ENCODE measurements at regions not wholly inside any gene's neighbourhood (a gene's known extent, or its start where the extent isn't known, plus 50 kb on each side); places are given as distances from the start of the nearest gene placed in this dataset.

DNA sequence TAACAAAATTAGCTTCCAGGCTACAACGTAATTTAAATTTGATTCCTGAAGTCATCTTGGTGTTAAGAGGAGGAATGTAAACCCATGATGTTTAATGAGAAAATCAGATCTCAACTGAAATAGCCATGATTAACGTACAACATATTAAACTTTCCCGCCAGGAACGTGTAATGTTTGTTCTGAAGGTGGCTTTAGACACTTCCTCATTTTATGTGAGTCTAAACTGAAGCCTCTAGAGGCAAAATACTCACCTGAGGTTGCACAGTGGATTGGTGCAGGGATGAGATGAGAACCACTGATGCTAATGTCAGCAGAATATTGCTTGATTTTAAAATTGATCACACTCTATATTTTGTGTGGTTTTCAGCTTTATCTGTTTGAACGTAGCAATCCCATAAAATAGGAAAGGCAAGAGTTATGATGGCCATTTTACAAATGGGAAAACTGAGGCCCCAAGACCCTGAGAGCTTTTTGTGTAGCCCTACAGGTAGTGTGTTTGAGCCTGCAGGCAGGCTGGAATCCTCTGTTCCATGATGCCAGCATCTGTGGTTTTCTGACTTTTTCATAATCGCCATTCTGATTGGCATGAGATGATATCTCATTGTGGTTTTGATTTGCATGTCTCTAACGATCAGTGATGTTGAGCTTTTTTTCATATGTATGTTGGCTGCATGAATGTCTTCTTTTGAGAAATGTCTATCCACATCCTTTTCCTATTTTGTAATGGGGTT, 243.7 kb upstream of the BMPER start:
- Histone ChIP-seq H3K27me3 (ENCODE audit: control insufficient read depth, insufficient read depth, low read length) (no peaks in the 10 kb centered on the region), H3K9ac (ENCODE audit: low read length) (no peak overlapping the region), H3K27ac (ENCODE audit: low read depth, low read length) (no peak overlapping the region), H3K4me1 (ENCODE audit: control insufficient read depth, insufficient read depth, low read length) (no peaks in the 10 kb centered on the region), H3K4me3 (ENCODE audit: low read length) (no peak overlapping the region), H3K36me3 (ENCODE audit: control insufficient read depth, insufficient read depth, low read length) (no peaks in the 10 kb centered on the region)

GRCh38 chr7:33666531-33666930, 238.8 kb upstream of the BMPER start:
- Histone ChIP-seq H3K27ac (ENCODE audit: low read depth, low read length) (no peak overlapping the region), H3K9ac (ENCODE audit: low read length) (no peak overlapping the region), H3K36me3 (ENCODE audit: control insufficient read depth, insufficient read depth, low read length) (no peaks in the 10 kb centered on the region), H3K27me3 (ENCODE audit: control insufficient read depth, insufficient read depth, low read length) (no peaks in the 10 kb centered on the region), H3K4me1 (ENCODE audit: control insufficient read depth, insufficient read depth, low read length) (no peaks in the 10 kb centered on the region), H3K4me3 (ENCODE audit: low read length) (no peak overlapping the region)

GRCh38 chr7:33667196-33667595, 238.1 kb upstream of the BMPER start:
- Histone ChIP-seq H3K27me3 (ENCODE audit: control insufficient read depth, insufficient read depth, low read length) (no peaks in the 10 kb centered on the region), H3K4me1 (ENCODE audit: control insufficient read depth, insufficient read depth, low read length) (no peaks in the 10 kb centered on the region), H3K27ac (ENCODE audit: low read depth, low read length) (no peak overlapping the region), H3K36me3 (ENCODE audit: control insufficient read depth, insufficient read depth, low read length) (no peaks in the 10 kb centered on the region), H3K9ac (ENCODE audit: low read length) (no peak overlapping the region), H3K4me3 (ENCODE audit: low read length) (no peak overlapping the region)

DNA sequence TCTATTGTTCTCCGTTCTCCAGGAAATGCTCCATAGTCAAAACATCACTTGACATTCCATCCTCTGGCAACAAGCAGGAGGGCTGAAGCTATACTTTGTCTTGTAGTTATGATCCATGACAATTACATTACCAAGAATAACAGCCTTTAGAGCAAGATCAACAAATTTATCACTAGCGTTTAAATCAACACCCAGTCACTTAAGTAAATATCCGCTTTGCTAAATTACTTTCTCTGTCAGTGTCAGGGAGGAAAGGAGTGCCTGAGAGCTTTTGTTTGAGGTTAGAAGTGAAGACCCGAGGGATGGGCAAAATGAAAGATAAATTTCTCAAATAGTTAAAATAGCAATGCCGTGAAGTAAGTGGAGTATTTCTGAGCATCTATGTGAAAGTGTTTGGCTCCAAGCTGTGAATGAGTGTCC, 236.1 kb upstream of the BMPER start:
- H3K27me3 ChIP-seq (ENCODE audit: control insufficient read depth, insufficient read depth, low read length) = no peaks in the 10 kb centered on the region
- H3K4me3 ChIP-seq (ENCODE audit: low read length) = no peak overlapping the region
- no peak overlapping the region for H3K27ac ChIP-seq (ENCODE audit: low read depth, low read length)
- H3K36me3 ChIP-seq (ENCODE audit: control insufficient read depth, insufficient read depth, low read length) = no peaks in the 10 kb centered on the region
- no peaks in the 10 kb centered on the region for H3K4me1 ChIP-seq (ENCODE audit: control insufficient read depth, insufficient read depth, low read length)
- H3K9ac ChIP-seq (ENCODE audit: low read length) = no peak overlapping the region

DNA sequence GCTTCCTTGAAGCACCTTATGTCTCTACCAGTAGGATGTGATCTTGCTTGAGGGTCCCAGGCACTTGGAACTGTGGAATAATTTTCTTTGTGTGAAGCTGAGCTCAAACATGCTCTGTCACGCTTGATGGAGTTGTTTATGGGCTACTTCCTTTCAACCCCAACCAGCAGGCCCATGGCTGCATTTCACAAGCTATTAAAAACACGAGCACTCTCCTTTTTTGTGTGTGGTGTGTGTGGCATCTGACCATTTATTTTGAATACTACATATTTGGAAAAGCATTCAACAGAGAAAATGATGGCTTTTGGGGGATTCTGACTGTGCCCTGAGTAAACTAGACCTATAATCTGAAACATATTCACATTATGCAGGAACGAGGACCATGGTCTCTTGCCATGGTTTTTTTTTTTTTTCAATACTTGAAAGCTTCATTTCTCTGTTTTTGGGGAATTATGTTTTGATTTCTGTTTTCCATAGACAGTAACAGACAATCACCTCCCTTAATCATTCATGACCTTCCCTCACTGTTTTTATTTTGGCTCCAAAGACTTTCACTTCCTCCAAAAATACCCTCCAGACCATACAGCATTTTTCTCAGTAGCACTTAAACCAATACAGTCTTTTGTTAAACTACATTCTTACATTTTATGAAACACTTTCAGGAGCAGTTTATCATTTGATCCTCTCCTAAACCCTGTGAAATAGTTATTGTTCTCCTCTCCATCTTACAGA, 233.6 kb upstream of the BMPER start:
- H3K27me3 ChIP-seq (ENCODE audit: control insufficient read depth, insufficient read depth, low read length) = no peaks in the 10 kb centered on the region
- H3K4me3 ChIP-seq (ENCODE audit: low read length) = no peak overlapping the region
- H3K27ac ChIP-seq (ENCODE audit: low read depth, low read length) = no peak overlapping the region
- no peaks in the 10 kb centered on the region for H3K36me3 ChIP-seq (ENCODE audit: control insufficient read depth, insufficient read depth, low read length)
- H3K9ac ChIP-seq (ENCODE audit: low read length) = no peak overlapping the region
- no peaks in the 10 kb centered on the region for H3K4me1 ChIP-seq (ENCODE audit: control insufficient read depth, insufficient read depth, low read length)

- H3K27ac ChIP-seq (ENCODE audit: low read depth, low read length) = no peak overlapping the region
- no peak overlapping the region for H3K4me3 ChIP-seq (ENCODE audit: low read length)
- no peaks in the 10 kb centered on the region for H3K27me3 ChIP-seq (ENCODE audit: control insufficient read depth, insufficient read depth, low read length)
- H3K4me1 ChIP-seq (ENCODE audit: control insufficient read depth, insufficient read depth, low read length) = no peaks in the 10 kb centered on the region
- no peaks in the 10 kb centered on the region for H3K36me3 ChIP-seq (ENCODE audit: control insufficient read depth, insufficient read depth, low read length)
- H3K9ac ChIP-seq (ENCODE audit: low read length) = no peak overlapping the region
Measured at GRCh38 chr7:33673029-33673700, 232.2 kb upstream of the BMPER start.

DNA sequence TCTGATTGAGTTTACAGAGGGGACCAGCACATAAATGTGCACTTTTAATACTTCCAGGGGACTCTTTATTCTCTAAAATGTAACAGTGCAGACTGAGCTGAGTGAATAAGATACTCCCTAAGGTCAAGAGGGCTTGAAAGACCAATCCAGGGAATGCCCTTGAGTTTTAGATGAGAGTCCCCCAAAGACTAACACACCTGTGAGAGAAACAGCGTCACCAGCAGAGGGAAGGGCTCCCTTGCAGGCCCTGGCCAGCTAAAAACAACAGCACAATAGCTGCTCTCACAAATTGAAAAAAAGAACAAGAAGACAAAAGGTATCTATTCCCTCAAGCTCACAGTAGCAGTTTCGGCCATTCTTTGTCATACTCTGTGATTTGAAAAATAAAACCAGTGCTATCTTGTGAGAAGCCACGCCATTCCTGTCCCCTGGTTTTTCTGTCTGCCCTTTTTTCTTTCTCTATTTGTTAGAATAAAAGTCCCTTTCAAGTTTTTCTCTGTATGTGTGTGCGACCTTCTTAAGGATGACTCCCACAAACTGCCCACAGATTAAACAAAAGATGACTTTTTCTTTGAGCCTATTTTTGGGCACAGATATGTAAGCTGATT, 230.4 kb upstream of the BMPER start:
- H3K27ac ChIP-seq (ENCODE audit: low read depth, low read length) = no peak overlapping the region
- no peaks in the 10 kb centered on the region for H3K4me1 ChIP-seq (ENCODE audit: control insufficient read depth, insufficient read depth, low read length)
- no peak overlapping the region for H3K4me3 ChIP-seq (ENCODE audit: low read length)
- no peaks in the 10 kb centered on the region for H3K27me3 ChIP-seq (ENCODE audit: control insufficient read depth, insufficient read depth, low read length)
- H3K9ac ChIP-seq (ENCODE audit: low read length) = no peak overlapping the region
- no peaks in the 10 kb centered on the region for H3K36me3 ChIP-seq (ENCODE audit: control insufficient read depth, insufficient read depth, low read length)

DNA sequence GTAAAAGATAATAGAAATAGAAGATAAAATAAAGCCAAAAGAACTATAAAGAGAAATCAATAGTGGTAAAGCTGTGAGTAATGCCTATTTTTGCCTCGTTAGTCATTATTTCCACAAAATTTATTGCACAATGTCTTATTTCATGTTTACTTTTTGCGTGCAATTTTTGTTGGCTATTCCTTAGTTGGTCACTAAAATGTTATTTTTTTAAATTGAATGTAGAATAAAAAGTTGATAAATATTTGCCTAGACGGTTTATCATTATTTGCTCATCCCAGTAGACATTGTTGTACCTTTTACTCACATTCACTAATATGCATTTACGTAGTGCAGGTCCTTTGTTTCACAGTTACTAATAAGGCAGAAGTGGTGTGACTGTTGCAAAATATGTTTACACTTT, 227.8 kb upstream of the BMPER start:
- Histone ChIP-seq H3K4me1 (ENCODE audit: control insufficient read depth, insufficient read depth, low read length) (no peaks in the 10 kb centered on the region), H3K9ac (ENCODE audit: low read length) (no peak overlapping the region), H3K27me3 (ENCODE audit: control insufficient read depth, insufficient read depth, low read length) (no peaks in the 10 kb centered on the region), H3K36me3 (ENCODE audit: control insufficient read depth, insufficient read depth, low read length) (no peaks in the 10 kb centered on the region), H3K27ac (ENCODE audit: low read depth, low read length) (no peak overlapping the region), H3K4me3 (ENCODE audit: low read length) (no peak overlapping the region)

DNA sequence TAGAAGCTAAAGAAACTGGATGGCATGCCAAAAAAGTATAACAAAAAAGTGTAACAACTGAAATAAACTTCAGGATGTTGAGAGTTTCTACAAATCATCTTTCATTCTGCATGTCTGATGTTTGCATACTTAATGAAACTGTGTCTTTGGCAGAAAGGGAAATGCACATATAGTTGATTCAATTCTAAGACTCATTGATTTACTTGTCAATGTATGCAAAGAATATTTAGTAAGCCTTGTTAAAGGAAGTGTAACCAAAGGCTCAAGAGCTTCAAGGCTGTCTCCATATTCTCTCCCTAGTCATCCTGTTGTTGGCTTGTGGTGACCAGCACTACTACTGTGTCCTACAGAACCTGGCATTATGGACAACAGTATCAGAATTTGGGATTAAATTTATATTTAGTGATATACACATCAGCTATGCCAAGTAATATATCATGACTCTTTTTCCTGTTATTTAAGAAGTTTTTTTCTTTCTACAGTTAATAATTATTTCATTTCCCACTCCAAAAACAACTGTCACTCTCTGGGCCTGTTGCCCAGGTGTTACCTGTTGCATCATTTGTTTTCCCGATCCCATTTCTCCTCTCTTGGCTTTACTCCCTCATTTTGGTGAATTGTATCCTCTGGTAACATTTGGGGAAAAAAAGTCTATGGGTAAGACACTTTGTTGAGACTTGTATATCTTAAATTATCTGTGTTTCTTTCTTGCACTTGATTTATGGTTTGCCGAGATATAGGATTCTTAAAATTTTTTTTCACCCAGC, 226.6 kb upstream of the BMPER start:
- Histone ChIP-seq H3K27ac (ENCODE audit: low read depth, low read length) (no peak overlapping the region), H3K36me3 (ENCODE audit: control insufficient read depth, insufficient read depth, low read length) (no peaks in the 10 kb centered on the region), H3K27me3 (ENCODE audit: control insufficient read depth, insufficient read depth, low read length) (no peaks in the 10 kb centered on the region), H3K4me1 (ENCODE audit: control insufficient read depth, insufficient read depth, low read length) (no peaks in the 10 kb centered on the region), H3K4me3 (ENCODE audit: low read length) (no peak overlapping the region), H3K9ac (ENCODE audit: low read length) (no peak overlapping the region)

- no peaks in the 10 kb centered on the region for H3K36me3 ChIP-seq (ENCODE audit: control insufficient read depth, insufficient read depth, low read length)
- H3K27ac ChIP-seq (ENCODE audit: low read depth, low read length) = no peak overlapping the region
- no peak overlapping the region for H3K4me3 ChIP-seq (ENCODE audit: low read length)
- H3K27me3 ChIP-seq (ENCODE audit: control insufficient read depth, insufficient read depth, low read length) = no peaks in the 10 kb centered on the region
- no peak overlapping the region for H3K9ac ChIP-seq (ENCODE audit: low read length)
- H3K4me1 ChIP-seq (ENCODE audit: control insufficient read depth, insufficient read depth, low read length) = no peaks in the 10 kb centered on the region
Measured at GRCh38 chr7:33680682-33681081, 224.7 kb upstream of the BMPER start.

DNA sequence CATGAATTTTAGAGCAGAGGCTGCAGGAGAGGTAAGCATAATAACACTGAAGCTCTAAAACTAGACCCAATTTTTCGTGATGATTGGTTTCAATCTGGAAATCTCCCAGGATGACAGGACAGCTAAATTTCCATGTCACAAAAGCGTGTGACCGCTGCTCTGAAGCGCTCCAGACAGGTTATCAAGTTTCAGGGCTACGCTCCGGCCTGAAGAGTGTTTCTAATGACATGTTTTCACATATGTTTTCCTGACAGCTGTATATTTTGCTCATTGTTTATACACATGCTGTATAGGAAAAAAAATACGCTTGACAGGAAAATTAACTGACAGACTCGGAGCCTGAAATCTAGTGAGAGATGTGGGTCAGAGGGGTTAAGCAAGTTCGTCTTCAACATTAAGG, 219.8 kb upstream of the BMPER start:
- Histone ChIP-seq H3K4me3 (ENCODE audit: low read length) (no peak overlapping the region), H3K27me3 (ENCODE audit: control insufficient read depth, insufficient read depth, low read length) (no peaks in the 10 kb centered on the region), H3K9ac (ENCODE audit: low read length) (no peak overlapping the region), H3K4me1 (ENCODE audit: control insufficient read depth, insufficient read depth, low read length) (no peaks in the 10 kb centered on the region), H3K36me3 (ENCODE audit: control insufficient read depth, insufficient read depth, low read length) (no peaks in the 10 kb centered on the region), H3K27ac (ENCODE audit: low read depth, low read length) (no peak overlapping the region)

Measured in rectal smooth muscle tissue (tissue), 1 donor.